Stimulated activated CD4-positive, alpha-beta T cell treated with anti-CD3 and anti-CD28 coated beads, Interleukin-2, amount 100 ng/mL, for 48 hours (primary cell): ENCODE measurements at regions not wholly inside any gene's neighbourhood (a gene's known extent, or its start where the extent isn't known, plus 50 kb on each side); places are given as distances from the start of the nearest gene placed in this dataset.

Experiments
- DNase-seq, 2 donors: peaks; one replicate each; pipeline ENCODE4 v3.0.0-alpha.2; 2020

- no peak for DNase-seq
Measured at GRCh38 chr9:8074713-8075286, 275.2 kb upstream of the DMAC1 start.

DNA sequence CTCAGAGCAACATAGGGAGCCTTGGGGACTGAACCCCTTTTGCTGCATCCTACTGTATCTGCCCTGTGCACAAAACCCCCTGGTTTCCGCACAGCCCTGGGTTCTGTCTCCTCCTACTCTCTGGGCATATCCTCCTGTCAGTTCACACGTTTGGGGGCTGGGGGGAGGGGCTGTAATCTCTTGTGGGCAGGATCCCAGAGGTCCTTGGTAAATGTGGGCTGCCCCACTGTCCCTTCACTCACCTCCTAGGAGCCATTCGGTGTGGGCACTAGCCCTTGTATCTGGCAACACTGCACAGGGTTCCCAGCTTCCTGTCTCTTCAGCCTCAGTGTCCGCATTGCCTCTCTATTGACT, 271.8 kb upstream of the DMAC1 start:
- no peak for DNase-seq

DNA sequence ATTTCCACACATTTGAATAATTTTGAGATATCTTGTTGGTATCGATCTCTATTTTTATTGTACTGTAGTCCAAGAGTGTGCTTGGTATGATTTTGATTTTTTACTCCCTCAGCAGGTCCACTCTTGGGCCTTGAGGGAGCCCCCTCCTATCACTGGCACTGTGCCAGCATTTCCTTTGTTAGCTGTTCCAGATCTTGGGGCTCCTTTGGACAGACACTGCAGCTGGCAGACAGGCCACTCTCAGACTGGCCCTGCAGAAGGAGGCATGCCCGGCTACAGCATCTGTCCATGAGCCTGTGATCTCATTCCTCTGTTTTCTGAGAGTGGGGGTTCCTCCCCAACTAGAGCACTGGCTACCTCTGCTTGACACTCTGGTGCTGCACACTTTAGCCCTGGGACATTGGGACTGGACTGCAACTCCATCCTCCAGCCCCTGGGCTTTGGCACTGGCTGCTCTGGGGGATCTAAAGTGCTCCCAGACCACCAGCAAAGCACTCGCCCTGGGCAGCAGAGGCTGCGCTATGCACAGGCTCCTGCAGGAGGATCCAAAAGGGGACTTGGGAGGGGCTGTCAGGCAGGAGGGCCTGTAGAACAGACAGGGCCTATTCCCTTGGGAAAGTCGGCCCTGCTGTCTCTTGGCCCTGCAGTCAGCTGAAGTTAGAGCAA, 271.3 kb upstream of the DMAC1 start:
- DNase-seq, result no peak

DNA sequence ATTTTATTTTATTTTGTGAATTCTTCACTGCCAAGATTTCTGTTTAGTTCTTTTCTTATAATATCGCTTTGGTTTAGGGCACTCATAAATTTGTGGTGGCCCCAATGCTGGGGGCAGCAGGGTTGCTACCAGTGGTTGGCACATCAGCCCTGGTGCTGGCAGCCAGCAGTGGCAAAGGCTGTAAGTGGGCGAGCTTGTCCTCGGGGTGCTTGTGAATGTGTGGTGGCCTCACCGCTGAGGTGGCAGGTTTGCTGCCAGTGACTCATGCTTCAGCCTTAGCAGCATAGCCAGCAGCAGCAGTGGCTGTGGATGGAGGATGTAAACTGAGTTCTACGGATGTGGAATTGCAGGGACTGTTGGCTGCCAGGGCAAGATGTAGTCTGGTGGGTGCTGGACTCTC, 262.9 kb upstream of the DMAC1 start:
- DNase-seq, result no peak

DNA sequence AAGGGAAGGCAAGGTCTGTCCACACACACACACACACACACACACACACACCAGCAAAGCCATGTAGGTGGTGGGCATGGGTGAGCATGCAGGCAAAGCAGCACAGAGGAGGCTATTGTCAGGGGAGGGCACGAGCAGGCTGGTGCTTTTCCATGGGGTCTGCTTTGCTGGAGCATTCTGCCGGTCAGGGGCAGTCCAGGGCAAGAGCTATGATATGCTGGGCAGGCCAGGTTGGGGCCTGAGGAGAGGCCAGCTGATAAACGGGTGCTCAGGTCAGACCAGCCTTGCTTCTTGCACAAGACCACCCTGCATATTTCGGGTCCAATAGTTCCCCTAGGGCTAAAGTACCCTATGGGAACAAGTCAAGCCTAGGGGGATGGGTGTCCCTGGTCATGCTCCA, 253.9 kb upstream of the DMAC1 start:
- DNase-seq, result no peak

GRCh38 chr9:8052991-8053390, 253.4 kb upstream of the DMAC1 start:
- DNase-seq, result no peak

DNA sequence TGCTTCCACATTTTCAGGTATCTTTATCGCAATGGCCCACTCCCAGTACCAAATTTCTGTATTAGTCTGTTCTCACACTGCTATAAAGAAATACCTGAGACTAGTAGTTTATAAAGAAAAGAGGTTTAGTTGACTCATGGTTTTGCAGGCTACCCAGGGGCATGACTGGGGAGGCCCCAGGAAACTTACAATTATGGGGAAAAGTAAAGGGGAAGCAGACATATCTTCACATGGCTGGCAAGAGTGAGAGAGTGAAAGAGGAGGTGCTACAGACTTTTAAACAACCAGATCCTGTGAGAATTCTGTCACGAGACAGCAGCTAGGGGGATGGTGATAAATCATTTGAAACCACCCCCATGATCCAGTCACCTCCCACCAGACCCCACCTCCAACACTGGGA, 238.2 kb upstream of the DMAC1 start:
- no peak for DNase-seq

DNA sequence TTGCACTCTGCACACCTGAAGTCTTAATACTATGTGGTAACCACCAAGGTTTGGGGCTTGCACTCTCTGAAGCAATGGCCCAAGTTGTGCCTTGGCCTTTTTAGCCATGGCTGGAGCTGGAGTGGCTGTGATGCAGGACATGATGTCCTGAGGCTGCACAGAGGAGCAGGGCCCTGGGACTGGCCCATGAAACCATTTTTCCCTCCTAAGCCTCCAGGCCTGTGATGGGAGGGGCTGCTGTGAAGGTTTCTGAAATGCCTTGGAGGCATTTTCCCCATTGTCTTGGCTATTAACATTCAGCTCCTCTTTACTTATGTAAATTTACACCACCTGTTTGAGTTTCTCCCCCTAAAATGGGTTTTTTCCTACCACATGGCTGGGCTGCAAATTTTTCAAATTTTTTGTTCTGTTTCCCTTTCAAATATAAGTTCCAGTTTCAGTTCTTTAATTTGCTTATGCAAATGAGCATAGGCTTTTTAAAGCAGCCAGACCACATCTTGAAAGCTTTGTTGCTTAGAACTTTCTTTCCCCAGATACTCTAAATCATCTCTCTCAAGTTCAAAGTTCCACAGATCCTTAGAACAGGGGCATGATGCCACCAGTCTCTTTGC, 237.4 kb upstream of the DMAC1 start:
- no peak for DNase-seq

- no peak for DNase-seq
Measured at GRCh38 chr9:8033794-8034193, 234.2 kb upstream of the DMAC1 start.

GRCh38 chr9:8030095-8030494, 230.5 kb upstream of the DMAC1 start:
- no peak for DNase-seq

DNA sequence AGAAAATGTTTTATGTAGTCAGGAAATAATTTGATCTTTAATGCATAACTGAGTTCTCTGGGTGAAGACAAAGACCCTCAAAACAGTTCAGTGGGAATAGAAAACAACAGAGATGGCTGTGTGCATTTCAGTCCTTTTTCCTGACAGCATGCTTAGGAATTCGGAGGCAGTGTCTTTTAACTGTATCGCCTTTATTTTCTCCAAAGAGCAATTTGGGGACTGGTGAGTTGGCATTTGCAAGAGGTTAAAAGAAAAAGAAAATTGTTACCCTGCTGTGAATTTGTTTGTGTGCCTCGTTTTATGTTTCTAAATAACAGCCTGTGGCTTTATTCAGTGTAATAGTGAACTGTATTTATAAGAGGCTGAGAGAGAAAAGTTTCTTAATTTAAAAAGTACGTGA, 227.8 kb upstream of the DMAC1 start:
- no peak for DNase-seq

DNA sequence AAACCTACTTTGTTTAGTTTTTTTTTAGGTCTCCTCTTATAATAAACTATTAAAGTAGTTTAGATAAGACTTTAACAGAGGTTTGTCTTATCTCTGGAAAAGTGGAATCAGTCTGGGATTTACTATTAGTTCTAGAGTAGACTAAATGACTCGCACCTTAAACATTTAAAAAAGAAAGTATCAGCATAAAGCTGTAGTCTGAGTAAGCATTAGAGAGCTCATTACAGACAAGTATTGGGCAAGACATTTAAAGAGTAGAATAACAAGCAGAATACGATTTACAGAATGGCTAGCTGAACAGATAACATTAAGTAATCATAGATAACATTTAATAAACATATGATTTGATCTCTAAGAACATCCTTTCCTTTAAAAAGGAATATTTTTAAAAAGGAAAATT, 226.0 kb upstream of the DMAC1 start:
- no peak for DNase-seq

- DNase-seq, result no peak
Measured at GRCh38 chr9:8020186-8020585, 220.6 kb upstream of the DMAC1 start.

GRCh38 chr9:8019636-8020035, 220.1 kb upstream of the DMAC1 start:
- DNase-seq, result no peak

GRCh38 chr9:8014997-8015682, 215.6 kb upstream of the DMAC1 start:
- DNase-seq, result no peak

GRCh38 chr9:8012986-8013385, 213.4 kb upstream of the DMAC1 start:
- no peak for DNase-seq

DNA sequence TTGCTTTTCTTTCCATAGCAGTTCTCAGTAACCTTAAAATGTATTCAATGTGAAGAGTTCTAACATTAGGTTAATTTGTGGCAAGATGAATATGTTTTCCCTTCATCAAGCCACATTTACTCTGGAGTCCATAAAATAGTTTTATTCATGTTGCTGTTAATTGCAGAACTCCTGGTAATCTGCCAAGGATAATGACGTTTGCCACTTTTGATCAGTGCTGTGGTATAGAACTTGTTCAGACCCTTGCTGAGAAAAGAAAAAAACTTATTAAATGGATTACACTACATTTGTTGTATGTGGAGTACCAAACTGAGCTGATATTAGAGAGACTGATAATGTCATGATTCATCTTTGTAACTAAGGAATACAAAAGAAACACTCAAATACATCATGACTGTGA, 212.4 kb upstream of the DMAC1 start:
- no peak for DNase-seq

- DNase-seq, result no peak
Measured at GRCh38 chr9:7996558-7996957, 197.0 kb upstream of the DMAC1 start.

DNA sequence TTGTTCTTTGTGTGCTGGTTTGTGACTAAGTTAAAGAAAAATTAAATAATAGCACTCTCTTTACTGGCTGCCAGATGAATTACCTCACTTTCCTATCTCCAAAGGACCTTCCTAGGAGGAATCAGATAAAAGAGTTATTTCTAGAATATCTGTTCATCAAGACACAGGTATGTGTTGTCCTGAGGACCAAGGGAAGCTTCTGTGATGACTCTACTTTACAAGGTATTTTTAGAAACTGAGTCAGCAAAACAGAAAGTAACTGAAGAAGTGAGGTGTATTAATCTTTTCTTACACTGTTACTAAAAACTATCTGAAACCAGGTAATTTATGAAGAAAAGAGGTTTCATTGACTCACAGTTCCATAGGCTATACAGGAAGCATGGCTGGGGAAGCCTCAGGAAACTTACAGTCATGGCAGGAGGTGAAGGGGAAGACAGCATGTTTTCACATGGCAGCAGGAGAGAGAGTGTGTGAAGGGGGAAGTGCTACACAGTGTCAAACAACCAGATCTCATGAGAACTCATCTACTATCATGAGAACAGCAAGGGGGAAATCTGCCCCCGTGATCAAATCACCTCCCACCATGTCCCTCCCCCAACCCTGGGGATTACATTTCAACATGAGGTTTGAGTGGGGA, 189.2 kb upstream of the DMAC1 start:
- DNase-seq, result no peak

DNA sequence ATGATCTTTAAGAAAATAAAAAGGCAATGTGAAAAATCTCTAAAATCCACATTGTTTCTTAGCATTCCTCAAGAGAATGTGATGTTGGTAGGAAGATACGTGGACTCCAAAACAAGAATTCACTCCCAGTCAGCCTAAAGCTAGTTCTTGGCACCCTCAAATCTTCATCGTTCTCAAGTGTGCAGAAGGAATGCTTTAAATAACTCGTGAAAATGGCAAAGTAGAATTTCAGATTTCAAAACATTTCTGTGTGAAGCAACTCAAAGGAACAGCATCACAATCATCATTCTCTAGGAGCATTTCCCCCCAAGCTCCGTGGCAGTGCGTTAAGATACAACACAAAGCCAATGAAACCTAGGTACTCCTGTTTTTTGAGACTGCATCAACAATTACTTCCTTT, 185.1 kb upstream of the DMAC1 start:
- DNase-seq, result no peak

DNA sequence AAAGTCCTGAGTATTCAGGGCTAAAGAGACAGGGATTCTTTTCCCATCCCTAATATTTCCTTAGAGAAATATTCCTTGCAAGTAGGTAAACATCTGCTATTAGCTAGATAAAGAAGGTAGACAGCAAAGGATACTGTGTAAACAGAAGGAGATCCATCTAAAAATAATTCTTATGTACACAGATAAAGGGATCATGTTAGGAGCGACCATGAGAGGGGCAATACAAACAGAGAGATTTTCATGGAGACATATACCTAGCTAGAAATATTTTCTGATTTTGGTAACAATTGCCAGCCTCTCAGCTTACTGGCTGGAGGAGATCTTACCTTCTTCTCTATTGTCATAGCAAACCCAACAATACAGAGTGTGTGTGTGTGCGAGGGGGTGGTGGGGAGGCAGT, 184.6 kb upstream of the DMAC1 start:
- no peak for DNase-seq

DNA sequence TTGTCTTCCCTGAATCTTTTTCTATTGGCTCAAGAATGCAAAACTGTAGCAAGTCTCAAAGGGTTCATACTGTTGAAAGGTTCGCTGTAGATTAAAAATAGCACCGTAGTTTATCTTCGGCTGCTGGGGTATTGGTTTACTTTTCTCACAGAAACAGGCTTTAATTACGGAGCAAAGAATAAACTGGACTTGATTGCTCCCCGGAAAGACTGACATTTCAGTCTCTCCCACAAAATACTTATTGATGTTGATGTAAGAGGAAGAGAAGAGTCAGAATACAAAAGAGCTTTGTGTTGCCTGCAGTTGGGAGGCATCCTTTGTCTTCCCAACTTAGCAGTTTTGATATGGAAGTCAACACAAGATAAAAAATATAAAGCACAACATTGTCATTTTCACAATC, 183.9 kb upstream of the DMAC1 start:
- DNase-seq, result no peak

GRCh38 chr9:7982907-7983306, 183.3 kb upstream of the DMAC1 start:
- DNase-seq, result no peak
